Activated naive CD8-positive, alpha-beta T cell treated with anti-CD3 and anti-CD28 coated beads for 36 hours (primary cell): ENCODE measurements at regions not wholly inside any gene's neighbourhood (a gene's known extent, or its start where the extent isn't known, plus 50 kb on each side); places are given as distances from the start of the nearest gene placed in this dataset.
"Not testable (repeated sequence)": the region's sequence is repeated elsewhere in the genome, so short reads cannot be mapped to it uniquely, and the experiment has no call there.

ENCODE experiments used
- DNase-seq: peaks from one replicate; pipeline ENCODE4 v3.0.0; 2021
- H3K27ac Mint-ChIP-seq: one replicate; pipeline ENCODE4 v1.8.0; 2022; ENCODE audit warnings: mild to moderate bottlenecking, moderate library complexity, mixed read lengths
- H3K27me3 Mint-ChIP-seq: one replicate; pipeline ENCODE4 v1.8.0; 2022; ENCODE audit warnings: mild to moderate bottlenecking, mixed read lengths
- H3K36me3 Mint-ChIP-seq: one replicate; pipeline ENCODE4 v1.8.0; 2021; ENCODE audit warnings: mild to moderate bottlenecking, mixed read lengths
- H3K4me1 Mint-ChIP-seq: one replicate; pipeline ENCODE4 v1.8.0; 2021; ENCODE audit warnings: mixed read lengths
- H3K4me3 Mint-ChIP-seq: one replicate; pipeline ENCODE4 v1.8.0; 2022; ENCODE audit warnings: mild to moderate bottlenecking, moderate library complexity, mixed read lengths
- H3K9me3 Mint-ChIP-seq: one replicate; pipeline ENCODE4 v1.8.0; 2022; ENCODE audit warnings: mixed read lengths

GRCh38 chr11:79506734-79507344, 66.0 kb upstream of the TENM4 start:
- Mint-ChIP-seq H3K9me3 (no peaks in the 10 kb centered on the region), H3K4me3 (no peak overlapping the region), H3K27me3 (peaks cover 9% of the 10 kb centered on the region), H3K4me1 (no peaks in the 10 kb centered on the region), H3K36me3 (no peaks in the 10 kb centered on the region), H3K27ac (no peak overlapping the region)
- no peak for DNase-seq

GRCh38 chr11:79506124-79506523, 65.3 kb upstream of the TENM4 start:
- DNase-seq: no peak
- peaks cover 9% of the 10 kb centered on the region for H3K27me3 Mint-ChIP-seq
- no peaks in the 10 kb centered on the region for H3K36me3 Mint-ChIP-seq
- H3K4me3 Mint-ChIP-seq: no peak overlapping the region
- H3K4me1 Mint-ChIP-seq: no peaks in the 10 kb centered on the region
- no peaks in the 10 kb centered on the region for H3K9me3 Mint-ChIP-seq
- no peak overlapping the region for H3K27ac Mint-ChIP-seq

- H3K27me3 Mint-ChIP-seq: peaks cover 9% of the 10 kb centered on the region
- no peak overlapping the region for H3K4me3 Mint-ChIP-seq
- H3K4me1 Mint-ChIP-seq: no peaks in the 10 kb centered on the region
Measured at GRCh38 chr11:79503028-79503427, 62.2 kb upstream of the TENM4 start.

GRCh38 chr11:79501707-79502106, 60.9 kb upstream of the TENM4 start:
- H3K27ac Mint-ChIP-seq: no peak overlapping the region
- H3K27me3 Mint-ChIP-seq: peaks cover 5% of the 10 kb centered on the region
- peaks cover 2% of the 10 kb centered on the region for H3K9me3 Mint-ChIP-seq
- peaks cover 1% of the 10 kb centered on the region for H3K36me3 Mint-ChIP-seq
- H3K4me1 Mint-ChIP-seq: no peaks in the 10 kb centered on the region
- no peak overlapping the region for H3K4me3 Mint-ChIP-seq
- no peak for DNase-seq

More at GRCh38 chr11:79503028-79503427, 62.2 kb upstream of the TENM4 start:
- DNase-seq: no peak
- H3K27ac Mint-ChIP-seq: no peak overlapping the region
- no peaks in the 10 kb centered on the region for H3K9me3 Mint-ChIP-seq
- H3K36me3 Mint-ChIP-seq: no peaks in the 10 kb centered on the region

- not testable (repeated sequence) for H3K27ac Mint-ChIP-seq, H3K4me1 Mint-ChIP-seq, DNase-seq, H3K4me3 Mint-ChIP-seq, H3K27me3 Mint-ChIP-seq, H3K36me3 Mint-ChIP-seq, H3K9me3 Mint-ChIP-seq
Measured at GRCh38 chr11:79499929-79500328, 59.1 kb upstream of the TENM4 start.

- Mint-ChIP-seq H3K9me3 (peaks cover 2% of the 10 kb centered on the region), H3K36me3 (peaks cover 1% of the 10 kb centered on the region), H3K27ac (no peak overlapping the region), H3K4me3 (no peak overlapping the region), H3K4me1 (no peaks in the 10 kb centered on the region), H3K27me3 (peaks cover 10% of the 10 kb centered on the region)
- no peak for DNase-seq
Measured at GRCh38 chr11:79498667-79499066, 57.8 kb upstream of the TENM4 start.

GRCh38 chr11:79493555-79494171, 52.8 kb upstream of the TENM4 start:
- H3K27me3 Mint-ChIP-seq: peaks cover 14% of the 10 kb centered on the region
- no peak overlapping the region for H3K4me3 Mint-ChIP-seq
- peak; percentile 34 for DNase-seq
- no peak overlapping the region for H3K27ac Mint-ChIP-seq
- peaks cover 1% of the 10 kb centered on the region for H3K36me3 Mint-ChIP-seq
- H3K9me3 Mint-ChIP-seq: peaks cover 2% of the 10 kb centered on the region
- peaks cover 2% of the 10 kb centered on the region for H3K4me1 Mint-ChIP-seq

- Mint-ChIP-seq H3K27me3 (peaks cover 14% of the 10 kb centered on the region), H3K36me3 (peaks cover 1% of the 10 kb centered on the region), H3K27ac (no peak overlapping the region), H3K4me3 (no peak overlapping the region), H3K4me1 (peaks cover 2% of the 10 kb centered on the region), H3K9me3 (peaks cover 1% of the 10 kb centered on the region)
- no peak for DNase-seq
Measured at GRCh38 chr11:79492008-79492407, 51.2 kb upstream of the TENM4 start.
